NCI-H345 treated with DMSO at 0.1 percent for 48 hours (cell line): ENCODE measurements at regions not wholly inside any gene's neighbourhood (a gene's known extent, or its start where the extent isn't known, plus 50 kb on each side); places are given as distances from the start of the nearest gene placed in this dataset.

Experiments used
- DNase-seq: peaks from one replicate; lab custom pipeline; 2025; ENCODE audit not compliant: unreplicated experiment; lab: John Stamatoyannopoulos, UW

DNA sequence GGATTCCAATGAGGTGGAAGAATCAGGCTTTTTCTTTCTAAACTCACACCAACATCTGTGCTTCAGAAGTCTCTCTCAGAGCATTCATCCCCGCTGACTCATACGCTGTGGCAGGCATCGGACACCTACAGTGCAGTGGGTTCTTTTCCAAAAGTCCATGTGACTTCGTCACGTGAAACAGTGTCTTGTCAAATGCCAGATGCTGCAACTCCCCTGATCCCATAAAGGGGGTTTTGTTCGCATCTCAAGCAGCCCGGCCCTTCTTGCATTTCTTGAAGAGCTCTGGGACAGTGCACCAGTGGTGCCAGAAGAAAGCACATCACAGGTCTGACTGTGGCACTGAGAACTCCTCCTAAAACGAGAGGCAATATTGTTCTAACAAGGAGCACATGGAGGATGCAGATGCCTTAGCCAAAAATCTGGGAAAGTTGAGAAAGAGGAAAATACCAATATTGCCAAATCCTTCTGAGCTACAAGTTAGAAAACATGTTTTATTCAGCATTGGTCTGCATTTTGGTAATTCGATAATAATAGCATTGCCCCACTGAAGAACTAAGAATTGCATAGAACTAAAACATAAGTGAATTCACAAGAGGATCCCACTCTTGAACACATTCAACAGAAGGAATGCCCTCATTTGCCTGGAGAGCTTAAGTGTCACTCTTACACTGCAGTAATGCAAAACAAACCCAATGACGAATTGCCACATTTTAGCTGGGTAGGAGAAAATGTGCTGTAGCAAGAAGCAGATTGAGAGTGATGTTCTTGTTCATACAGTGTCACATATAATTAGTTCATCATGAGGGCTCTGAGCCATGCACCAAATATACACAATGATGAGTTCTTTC lies 204.4 kb downstream of the CXCL12 start:
- no peak for DNase-seq

DNA sequence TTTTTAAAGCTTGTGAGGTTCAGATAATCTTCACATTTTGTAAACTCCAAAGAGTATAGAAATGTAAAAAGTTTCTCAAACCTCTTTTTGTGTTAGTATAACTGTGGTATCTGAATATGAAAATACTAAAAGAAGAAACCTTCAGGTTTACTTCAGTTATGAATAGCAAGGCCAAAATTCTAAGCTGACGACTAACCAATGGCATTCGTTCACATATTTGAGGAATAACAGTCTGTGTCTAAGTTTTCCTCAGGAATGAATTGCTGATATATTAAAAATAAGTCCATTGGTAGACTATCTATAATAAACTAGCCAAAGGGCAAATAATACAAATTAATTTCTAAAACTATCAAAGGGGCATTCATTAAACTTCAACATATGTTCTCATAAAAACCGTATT lies 206.0 kb downstream of the CXCL12 start:
- no peak for DNase-seq

DNA sequence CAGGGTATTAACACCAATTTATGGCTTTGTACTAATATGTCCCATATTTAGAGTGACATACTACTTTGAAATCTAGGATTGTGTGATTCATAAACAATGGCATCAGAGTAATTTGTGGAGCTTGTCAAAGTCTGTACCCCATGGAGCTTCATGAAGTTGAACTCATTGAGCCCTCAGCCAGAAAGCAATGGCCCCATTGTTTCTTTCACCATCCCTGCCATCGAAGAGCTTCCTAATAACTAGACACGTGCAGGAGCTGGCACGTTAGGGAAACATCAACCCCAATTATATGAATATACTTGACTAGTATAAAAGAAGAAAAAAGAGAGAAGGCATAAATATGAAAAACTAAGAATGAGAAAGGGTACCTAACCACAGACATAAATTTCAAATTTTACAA lies 206.6 kb downstream of the CXCL12 start:
- DNase-seq, result no peak

DNA sequence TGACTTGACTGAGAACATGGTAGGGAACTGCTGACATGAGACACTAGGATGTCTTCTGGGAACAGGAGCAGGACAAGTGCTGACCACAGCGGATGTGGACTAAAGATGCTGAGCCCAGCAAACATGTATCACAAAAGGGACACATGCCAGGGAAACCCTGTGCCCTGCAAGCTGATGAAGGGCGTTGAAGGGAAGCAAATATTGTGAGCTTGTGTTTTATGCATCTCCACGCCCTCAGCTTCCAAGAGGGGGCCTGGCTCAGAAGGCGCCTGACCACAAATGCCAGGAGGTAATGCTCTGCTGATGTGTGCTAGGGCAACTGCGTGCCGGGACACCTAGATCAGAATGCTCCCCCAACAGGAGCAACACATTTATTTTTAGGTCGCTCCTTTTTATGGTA lies 207.3 kb downstream of the CXCL12 start:
- DNase-seq, result no peak

DNA sequence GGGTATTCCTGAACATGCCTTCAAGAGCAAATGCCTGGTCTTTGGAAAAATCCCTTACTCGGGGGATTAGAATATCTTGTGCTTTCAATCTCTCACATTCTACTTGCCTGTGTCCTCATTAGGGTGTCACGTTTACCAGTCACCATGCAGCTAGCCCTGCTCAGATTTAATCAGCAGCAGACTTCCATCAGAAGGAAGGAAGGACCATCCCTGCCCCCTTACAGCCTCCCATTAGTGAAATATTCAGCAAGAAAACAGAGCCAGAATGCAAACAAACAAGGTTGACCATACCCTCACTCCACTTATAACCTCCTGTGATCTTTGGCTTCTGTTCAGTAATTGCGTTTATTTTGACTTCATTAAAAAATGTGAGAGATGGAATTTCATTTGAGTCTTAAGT lies 208.6 kb downstream of the CXCL12 start:
- DNase-seq, result no peak

DNA sequence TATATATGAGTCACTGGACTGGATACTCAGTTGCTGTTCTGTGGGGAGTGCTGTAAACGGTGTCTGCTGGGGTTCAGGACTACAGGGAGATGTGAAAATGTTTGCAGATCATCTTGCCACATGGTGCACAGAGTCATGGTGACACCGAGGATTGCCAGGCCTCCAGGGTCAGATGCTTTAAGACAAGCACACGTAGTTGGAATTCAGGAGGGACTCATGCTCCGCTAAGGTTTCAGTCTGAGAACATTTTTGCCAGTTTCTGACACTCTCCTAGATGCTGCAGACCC lies 211.3 kb downstream of the CXCL12 start:
- no peak for DNase-seq

DNA sequence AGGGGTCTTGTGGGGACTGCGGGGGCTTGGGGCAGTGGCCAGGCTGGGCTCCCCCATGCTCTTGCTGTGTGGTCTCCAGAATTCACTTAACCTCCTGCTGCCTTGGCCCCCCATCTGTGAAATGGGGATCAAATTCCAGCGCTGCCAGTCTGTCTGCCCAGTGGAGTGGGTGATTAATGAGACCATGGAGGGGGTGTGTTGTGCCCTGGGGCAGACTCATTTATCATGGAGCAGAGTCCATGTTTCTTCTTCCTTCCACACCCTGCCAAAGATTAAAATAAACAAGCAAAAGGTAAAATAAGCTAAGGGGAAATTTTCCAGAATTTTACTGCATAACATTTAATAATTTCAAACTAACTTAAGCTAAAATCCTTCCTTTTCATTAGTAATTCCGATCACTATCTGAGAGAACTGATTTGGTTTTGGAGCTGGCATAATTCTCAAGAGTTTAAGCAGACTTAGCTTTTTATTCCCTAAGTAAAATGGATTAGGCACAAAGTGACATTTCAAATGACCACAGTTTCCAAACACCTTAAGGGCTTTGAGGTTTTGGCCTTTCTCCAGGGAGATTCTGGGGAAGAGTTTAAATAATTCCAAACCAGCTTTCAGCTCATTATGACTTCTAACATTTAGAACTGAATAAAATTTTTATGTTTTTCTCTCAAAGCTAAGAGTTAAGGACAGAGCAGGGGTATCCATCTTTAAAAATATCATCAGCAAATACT lies 211.9 kb downstream of the CXCL12 start:
- DNase-seq, result no peak

DNA sequence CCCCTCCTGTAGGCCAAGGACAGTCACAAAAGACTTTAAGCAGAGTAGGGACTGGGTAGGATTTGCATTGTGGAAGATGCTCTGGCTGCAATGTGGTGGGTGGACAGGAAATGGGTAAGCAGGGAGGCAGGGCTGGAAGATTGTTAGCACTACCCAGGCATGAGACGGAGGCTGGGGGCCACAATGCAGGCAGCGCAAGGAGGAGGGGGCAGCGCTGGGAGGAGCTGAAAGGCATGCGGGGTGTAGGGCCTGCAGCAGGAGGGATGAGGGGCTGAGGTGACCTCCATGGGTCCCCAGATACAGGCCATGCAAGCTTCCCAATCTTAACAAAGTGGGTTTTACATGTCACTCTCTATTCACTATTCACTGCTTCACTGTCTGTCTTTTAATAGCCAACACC lies 213.1 kb downstream of the CXCL12 start:
- DNase-seq, result no peak

DNA sequence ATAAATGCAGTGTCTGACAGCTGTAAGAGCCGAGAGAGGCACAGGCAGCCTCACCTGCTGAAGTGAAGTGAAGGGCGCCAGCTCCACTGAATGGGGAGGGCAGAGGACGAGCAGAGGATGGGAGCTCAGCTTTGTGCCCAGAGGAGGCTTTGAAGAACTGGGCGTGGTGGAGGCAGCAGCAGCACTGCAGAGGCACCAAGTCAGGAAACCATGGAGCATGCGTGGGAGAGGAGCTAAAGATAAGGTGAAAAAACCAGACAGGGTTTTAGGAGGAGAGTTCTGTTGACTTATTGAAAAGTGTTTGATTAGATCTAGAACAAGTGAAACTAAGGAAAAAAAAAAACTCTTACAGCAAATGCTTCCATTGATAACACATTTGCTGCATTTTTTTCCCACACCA lies 216.4 kb downstream of the CXCL12 start:
- DNase-seq, result no peak

DNA sequence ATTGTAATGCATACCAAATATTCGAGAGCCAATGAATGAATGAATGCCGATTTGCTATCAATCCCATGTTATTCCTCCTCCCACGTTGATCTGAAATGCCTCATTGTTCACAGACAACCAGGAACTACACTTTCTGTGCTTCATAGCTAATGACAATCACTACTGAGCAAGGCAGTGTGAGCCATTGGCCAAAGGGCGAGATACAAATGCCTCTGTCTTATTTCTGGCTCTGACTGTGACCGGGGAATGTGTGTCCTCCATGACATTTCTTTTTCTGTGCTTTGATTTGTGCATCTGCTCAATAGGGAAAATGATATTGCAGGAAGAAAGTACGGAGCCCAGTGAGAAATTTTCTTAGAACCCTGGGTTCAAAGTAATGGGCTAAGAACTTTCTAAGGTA lies 217.1 kb downstream of the CXCL12 start:
- DNase-seq, result no peak

DNA sequence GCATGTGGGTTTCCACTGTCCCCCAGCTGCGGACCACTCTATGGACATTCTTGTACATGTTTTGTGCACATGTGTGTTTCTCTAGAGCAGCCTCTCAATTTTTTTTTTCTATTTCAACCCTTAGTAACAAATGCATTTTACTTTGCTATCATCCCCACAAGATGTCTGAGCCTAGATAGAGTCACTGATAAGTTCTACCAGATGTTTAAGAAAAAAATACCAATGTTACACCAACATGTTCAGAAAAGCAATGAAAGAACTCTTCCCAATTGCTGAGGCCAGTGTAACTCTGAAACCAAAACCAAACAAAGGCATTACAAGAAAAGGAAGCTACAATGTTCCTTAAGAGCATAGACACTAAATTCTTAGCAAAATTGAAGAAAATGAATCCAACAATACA lies 218.5 kb downstream of the CXCL12 start:
- no peak for DNase-seq

DNA sequence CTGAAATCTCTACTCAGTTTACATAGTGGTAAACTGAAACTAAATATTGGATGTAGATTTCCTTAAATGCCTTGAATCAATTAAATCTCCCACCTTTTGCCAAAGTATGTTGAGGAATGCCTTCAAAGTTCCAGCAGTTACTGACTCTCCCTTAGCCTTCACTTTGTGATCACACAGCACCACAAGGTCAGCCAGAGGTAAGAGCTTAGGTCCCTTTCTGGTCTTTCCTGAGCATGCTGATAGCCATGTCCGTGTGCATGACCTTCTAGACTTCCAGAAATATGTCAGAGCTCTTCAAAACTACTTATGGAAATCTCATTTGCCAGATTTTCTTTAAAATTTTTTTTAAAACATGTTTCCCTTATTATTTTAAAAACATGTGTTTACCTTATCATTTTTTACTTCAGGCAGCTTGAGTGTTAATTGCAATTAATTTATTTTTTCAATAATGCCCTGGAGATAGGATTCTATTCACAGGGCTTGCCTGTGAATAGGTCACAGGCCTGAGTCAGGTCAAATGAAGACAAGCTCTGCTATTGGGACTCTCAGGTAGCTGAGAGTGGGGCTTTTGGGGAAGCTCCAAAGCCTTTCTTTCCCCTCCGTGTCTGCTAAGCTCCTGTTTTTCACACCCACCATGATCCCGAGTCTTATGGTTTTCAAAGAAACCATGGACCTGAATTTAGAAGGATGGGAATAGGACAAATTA lies 220.5 kb downstream of the CXCL12 start:
- DNase-seq, result no peak

DNA sequence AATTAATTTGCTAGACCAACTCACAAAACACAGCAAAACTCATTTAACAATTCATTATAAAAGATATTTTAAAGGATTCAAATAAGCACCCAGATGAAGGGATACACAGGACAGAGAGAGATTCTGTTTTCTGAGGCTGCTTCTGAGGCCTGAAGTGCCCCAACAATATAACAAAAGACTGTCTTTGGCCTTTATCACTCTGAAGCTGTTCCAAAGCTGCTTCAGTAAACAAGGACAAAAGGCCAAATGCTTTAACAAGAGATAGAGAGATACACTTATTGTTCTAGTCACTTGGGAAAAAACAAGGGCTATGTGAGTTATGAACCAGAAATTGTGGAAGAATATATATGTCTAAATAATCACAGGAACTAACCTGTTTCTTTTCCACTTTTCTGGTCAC lies 223.7 kb downstream of the CXCL12 start:
- DNase-seq, result no peak

DNA sequence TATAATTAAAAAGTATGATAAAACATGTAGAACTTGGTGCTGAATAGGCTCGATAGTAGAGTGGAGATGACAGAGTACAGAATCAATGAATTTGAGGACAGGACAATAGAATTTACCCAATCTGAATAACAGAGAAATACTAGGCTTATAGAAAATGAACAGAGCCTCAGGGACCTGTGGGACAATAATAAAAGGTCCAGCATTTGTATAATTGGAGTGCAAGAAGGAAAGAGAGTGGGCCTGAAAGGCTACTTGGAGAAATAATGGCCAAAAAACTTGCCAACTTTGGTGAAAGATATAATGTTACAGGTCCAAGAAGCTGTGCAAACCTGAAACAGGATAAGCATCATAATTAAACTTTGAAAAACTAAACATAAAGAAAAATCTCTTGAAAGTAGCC lies 227.3 kb downstream of the CXCL12 start:
- DNase-seq, result no peak

DNA sequence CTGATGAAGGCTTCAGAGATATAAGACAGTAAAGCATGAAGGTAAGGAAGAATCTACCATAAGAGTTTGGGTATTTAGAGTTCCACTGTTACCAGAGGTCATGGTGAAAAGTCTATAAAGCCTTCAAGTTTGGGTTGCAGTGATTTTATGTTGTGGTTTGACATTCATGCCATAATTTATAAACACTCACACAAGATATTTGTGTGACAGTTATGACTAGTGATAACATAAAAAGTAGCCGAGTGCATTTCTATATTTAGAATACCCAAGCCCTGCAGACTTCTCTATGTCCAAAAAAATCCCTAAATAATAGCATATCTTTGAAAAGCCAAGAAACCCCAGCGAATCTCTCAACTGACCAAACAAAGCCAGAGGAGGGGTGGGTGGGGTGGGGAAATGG lies 229.9 kb downstream of the CXCL12 start:
- no peak for DNase-seq

DNA sequence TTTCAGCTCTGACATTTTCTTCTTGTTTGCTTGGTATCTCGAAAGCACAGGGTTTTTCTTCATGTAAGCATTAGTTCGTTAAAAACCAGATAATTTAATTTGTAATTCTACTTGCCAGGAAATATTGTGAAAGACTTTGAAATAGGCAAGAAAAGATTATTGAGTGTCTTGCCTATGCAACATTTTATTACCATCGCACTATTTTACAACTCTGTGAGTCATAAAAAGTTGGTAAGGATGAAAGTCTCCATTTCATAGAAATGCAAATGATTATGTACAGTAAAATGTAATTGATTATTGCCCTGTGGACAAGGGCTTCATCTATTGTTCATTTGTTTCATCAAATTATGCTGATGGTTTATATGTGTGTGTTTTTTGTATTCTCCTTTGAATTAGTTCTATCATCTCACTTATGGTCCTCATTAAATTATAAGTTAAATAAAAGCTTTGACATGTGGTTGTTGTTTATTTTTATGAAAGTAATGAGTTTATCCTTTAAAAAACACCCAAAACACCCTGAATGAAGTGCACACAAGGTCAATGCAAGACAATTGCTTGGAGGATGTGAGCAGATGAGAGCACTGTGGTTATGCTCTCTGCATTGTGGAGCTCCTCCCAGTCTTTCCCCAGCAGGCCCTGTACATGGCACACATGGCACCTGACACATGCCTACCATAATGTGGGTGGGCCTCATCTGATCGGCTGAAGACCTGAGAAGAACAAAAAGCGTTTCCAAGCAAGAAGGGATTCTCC lies 230.8 kb downstream of the CXCL12 start:
- no peak for DNase-seq

DNA sequence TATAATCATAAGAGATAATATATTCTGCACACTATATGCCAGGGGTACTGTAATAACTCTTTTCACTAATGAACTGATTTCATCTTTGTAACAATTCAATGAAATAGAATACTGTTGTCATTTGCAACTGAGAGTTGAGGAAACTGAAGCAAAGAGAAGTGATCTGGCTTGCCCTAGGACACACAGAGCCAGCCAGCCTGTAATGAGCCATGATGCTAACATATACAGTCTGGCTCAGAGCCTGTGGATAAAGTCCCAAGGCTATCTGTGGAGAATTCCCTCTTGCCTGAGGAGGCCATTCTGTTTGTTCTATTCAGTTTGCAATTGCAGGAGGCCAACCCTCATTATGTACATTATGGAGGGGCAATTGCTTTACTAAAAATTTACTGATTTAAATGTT lies 241.3 kb downstream of the CXCL12 start:
- no peak for DNase-seq

DNA sequence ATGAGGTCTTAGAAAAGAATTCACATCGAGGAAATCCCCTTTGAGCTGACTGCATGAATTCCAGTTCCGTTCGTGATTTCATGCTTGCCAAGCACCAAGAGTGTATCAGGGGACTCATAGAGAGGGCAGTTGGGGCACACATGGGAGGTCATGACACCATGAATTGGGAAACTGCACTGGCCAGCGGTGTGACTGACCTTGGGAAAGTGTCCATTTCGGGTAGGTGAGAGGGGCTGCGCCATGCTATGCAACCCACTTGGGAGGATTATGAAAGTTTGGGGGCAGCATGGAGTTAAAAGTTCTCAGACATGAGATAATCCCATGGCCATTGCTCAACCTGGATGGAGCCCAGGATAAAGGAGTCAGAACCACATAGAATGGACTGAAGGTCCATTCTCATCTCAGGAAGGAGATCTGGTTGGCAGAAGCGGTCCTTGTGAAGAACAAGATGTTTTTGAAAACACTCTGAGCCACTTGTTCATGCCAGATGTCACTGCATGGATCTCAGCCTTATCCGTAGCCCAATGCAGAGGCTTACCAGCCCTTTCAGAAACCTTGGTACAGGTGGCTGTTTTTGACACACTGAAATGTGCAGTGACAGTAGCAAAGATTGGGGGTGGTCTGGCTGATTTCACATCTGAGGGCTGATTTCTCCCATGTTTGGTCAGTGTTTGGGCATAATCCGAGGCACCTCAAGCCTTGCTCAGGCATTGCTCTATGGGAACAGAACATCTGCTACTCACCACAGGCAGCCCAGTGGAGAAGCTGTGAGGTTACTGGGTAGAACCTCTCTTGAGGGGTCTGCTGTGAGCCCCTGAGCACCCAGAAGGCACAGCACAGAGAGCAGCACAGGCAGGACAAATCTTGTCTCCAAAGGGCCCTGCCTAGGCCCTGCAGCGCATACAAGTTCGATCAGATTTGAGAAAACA lies 252.3 kb downstream of the CXCL12 start:
- no peak for DNase-seq

DNA sequence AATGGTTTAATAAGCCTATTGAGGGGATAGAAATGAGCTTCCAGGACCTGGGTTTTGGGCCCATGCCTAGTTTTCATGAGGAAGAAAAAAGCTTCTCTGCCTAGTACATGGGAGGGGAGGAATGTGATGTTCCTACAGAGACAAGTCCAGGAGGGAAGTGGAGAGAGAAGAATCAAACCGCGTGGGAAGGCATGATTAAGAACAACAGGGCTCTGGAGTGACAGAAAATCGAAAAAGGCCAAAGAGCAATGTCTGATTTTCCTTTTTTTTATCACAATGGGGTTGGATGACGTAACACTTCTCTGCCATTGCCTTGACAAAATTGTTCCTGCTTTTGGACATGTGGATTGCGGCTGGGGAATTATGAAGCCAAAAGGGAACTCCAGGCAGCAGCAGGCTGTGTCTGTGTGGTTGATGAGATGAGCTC lies 258.6 kb downstream of the CXCL12 start:
- DNase-seq, result no peak

DNA sequence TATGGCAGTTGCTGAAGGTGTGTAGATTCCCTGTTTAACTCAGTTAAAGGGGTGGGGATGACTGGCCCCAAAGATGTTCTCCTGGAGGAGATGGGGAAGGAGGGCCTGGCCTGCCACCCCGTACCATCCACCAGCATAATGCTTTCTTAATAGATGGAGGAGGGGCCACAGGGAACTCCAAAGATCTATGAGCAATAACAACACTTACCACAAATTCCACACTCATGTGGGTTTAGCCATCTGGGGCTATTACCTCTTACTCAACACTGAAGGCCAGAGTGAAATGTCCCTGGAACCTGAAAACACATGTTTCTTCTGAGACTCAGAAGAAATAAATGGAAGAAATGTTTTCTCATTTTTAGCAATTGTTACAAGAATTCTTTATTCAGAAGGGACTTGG lies 259.0 kb downstream of the CXCL12 start:
- DNase-seq, result no peak
